ENCODE measurements at regions not wholly inside any gene's neighbourhood (a gene's known extent, or its start where the extent isn't known, plus 50 kb on each side); places are given as distances from the start of the nearest gene placed in this dataset.

DNA sequence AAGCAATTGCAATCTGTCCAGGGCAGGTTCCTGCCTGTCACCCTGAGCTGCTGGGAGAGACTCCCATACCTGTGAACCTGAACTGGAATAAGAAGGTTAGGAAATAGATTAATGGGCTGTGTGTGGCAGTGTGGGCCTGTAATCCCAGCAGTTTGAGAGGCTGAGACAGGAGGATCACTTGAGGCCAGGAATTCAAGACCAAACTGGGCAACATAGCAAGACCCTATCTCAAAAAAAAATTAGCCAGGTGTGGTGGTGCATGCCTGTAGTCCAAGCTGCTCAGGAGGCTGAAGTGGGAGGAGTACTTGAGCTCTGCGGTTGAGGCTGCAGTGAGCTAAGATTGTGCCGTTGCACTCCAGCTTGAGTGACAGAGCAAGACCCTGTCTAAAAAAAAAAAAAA lies 127.7 kb upstream of the DSEL start:
- TF ChIP-seq, protein P1, sequence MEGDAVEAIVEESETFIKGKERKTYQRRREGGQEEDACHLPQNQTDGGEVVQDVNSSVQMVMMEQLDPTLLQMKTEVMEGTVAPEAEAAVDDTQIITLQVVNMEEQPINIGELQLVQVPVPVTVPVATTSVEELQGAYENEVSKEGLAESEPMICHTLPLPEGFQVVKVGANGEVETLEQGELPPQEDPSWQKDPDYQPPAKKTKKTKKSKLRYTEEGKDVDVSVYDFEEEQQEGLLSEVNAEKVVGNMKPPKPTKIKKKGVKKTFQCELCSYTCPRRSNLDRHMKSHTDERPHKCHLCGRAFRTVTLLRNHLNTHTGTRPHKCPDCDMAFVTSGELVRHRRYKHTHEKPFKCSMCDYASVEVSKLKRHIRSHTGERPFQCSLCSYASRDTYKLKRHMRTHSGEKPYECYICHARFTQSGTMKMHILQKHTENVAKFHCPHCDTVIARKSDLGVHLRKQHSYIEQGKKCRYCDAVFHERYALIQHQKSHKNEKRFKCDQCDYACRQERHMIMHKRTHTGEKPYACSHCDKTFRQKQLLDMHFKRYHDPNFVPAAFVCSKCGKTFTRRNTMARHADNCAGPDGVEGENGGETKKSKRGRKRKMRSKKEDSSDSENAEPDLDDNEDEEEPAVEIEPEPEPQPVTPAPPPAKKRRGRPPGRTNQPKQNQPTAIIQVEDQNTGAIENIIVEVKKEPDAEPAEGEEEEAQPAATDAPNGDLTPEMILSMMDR (IDR thresholded peaks at IDR 0.05; ENCODE audit: extremely low read depth, missing control alignments): no peak
- no peak for DNase-seq (ENCODE audit: low spot score)

DNA sequence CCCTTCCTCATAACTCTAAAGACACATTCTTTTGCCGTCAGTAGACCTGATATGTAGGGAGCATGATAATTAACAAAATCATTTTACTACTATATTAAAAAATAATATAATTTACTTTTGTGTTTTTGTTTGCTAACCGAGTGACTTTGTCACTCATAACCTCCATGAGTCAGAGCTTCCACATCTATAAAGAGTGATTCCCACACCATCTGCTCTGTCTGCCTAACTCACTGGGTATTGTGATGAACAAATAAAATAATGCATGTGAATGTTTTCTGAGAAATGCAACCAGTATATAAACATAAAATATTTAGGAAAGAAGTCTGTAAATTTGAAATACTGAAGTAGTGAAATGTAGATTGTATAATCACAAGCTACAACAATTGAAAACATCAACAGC lies 123.4 kb upstream of the DSEL start:
- DNase-seq (ENCODE audit: low spot score): no peak
- TF ChIP-seq, protein P1 (IDR thresholded peaks at IDR 0.05; ENCODE audit: extremely low read depth, missing control alignments): no peak

DNA sequence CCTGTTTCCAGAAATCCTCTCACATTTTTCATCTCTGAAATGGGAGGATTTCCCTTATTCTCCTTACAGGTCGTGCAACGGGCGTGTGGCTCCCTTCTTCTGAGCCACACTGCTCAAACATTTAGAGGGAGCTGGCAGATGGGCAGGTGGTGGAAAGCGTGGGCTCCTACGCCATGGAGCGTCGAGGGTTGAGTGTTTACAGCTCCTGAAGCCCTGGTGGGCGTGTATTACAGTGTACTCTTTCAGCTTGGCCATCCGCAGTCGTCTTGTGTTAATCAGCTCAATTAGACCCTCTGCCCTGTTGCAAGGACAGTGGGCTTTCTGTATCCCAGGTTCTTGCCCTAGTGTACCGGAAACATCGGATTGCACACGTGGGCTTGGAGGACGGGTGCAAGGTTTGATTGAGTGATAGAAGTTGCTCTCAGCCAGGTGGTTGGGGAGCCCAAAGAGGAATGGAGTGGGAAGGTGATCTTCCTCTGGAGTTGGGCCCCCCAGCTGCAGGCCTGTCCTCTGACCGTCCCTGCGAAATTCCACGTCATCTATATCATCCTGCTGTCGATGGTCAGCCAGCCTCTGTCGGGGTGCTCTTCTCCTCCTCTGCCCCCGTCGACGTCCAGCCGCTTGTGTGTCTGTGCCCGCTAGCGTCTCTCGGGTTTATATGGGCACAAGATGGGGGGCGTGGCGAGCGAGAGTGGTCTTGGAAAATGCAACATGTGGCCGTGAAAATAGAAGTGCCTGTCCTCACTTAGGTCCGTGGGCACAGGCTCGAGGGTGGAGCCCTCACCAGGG lies 120.3 kb upstream of the DSEL start:
- no peak for DNase-seq (ENCODE audit: low spot score)
- TF ChIP-seq, protein P1 (IDR thresholded peaks at IDR 0.05; ENCODE audit: extremely low read depth, missing control alignments): no peak

DNA sequence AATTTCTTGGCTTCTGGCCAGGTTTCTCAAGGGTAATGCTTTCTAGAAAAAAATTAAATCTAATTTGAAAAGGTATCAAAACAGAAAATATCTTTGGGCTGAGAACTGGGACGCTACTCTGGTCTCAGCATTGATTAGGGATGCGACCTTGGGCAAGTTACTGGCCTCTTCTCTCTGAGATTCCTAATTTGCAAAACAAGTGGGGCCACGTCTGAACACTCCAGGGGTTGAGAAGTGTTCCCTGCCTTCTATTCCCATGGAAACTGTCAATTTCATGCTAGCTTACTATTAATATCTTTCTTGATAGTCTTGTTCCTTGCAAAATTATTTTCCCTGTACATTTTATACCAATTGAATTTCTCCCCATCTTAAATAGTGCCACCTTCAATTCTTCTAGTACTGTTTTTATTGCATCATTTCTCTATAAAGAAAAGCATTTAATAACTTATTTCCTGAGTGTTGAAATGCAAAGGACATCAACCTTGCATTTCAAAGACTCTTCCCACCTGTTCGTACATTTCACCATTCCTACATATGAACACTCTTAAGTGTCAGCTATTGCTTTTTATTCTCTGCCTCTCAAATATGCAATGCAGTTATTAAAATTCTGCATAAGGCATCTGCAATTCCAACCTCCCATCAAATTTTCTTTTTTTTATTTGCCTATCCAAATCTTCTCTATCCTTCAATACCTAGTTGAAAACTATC lies 118.3 kb upstream of the DSEL start:
- TF ChIP-seq, protein P1 (IDR thresholded peaks at IDR 0.05; ENCODE audit: extremely low read depth, missing control alignments): no peak
- no peak for DNase-seq (ENCODE audit: low spot score)

DNA sequence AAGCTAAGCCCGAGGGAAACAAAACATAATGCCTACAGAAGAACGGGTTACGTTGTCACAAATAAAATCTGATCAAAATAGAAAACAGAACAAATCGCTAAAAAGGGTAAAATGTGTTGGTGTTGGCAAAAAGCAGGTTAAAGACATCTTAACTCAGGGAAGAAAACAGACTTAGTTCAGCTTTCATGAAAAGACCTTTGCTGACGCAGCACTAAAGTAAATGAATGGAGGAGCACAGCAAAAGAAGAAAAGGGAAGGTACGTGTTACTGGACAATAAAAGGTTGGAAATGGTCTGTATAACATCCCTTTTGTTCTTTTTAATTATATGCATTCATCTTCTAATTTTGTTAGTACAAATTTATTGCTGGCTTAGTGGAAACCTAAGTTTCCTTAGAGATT lies 117.4 kb upstream of the DSEL start:
- TF ChIP-seq, protein P1 (IDR thresholded peaks at IDR 0.05; ENCODE audit: extremely low read depth, missing control alignments): no peak
- no peak for DNase-seq (ENCODE audit: low spot score)

DNA sequence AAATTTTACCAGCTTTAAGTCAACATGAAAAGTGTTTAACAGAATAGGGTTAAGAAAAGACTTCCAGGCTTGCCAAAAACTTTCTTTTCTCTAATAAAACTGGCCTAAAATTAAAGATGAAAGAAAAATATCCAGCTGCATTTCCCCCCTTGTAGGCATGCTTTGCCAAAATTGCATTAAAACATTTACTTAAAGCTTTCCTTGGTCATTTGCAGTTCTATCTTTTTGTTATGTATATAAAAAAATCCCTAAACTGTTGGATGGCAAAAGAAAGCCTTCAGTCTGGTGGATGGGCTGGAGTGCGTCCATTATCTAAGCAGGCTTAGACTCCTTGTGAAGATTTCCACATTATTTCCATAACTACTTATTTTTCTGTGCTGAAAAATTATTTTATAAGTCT lies 105.4 kb upstream of the DSEL start:
- no peak for DNase-seq (ENCODE audit: low spot score)
- TF ChIP-seq, protein P1 (IDR thresholded peaks at IDR 0.05; ENCODE audit: extremely low read depth, missing control alignments): no peak

DNA sequence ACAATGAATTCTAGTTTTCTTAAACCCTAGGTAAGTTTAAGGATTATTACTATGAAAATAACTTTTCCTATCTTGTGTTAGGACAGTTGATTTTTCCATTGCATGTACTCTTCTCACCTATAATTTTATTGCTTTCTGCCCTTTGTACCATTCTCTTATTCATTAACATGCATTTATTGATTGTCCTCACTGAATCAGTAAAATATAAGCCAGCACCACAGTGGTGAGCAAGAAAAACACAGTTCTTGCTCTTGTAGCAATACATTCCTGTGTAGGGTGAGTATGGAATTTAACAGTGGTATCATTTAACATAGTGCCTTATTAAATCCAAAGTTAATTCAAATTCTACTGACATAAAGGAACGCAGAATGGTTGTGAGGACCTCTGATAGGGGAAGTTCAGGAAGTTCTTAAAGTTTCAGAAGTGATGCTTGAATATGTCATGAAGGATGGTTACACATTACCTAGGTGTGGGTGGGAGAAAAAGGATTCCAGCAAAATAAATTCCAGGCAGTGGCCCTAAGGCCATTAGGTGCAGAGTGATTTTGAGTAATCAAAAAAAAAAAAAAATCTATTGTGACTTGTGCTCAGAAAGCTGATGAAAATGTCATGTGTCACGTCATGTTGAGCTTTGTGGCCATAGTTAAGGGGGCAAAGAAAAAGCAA lies 104.7 kb upstream of the DSEL start:
- TF ChIP-seq, protein P1 (IDR thresholded peaks at IDR 0.05; ENCODE audit: extremely low read depth, missing control alignments): no peak
- DNase-seq (ENCODE audit: low spot score): no peak
